ENCODE measurements at regions not wholly inside any gene's neighbourhood (a gene's known extent, or its start where the extent isn't known, plus 50 kb on each side); places are given as distances from the start of the nearest gene placed in this dataset.

DNA sequence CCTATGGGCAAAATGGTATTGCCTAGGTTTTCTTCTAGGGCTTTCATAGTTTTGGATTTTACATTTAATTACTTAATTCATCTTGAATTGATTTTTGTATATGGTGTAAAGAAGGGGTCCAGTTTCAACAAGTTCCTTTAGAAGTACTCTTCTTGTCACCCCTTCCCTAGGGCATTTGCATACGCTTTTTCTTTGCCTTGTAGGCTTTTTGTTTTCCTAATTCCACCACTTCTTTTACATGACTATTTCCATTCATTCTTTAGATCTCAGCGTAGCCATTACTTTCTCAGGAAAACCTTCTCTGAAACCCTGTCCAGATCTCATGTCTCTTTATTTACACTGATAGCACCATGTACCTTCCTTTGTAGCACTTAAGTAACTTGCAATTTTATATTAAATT is 648.6 kb downstream of the XPNPEP1 start:
- TF ChIP-seq CTCF (IDR thresholded peaks at IDR 0.05) = no peak
- TF ChIP-seq POLR2A (IDR thresholded peaks at IDR 0.05) = no peak

All from uterus (tissue), 2 donors.